Neural cell (in vitro differentiated cells): ENCODE measurements at regions not wholly inside any gene's neighbourhood (a gene's known extent, or its start where the extent isn't known, plus 50 kb on each side); places are given as distances from the start of the nearest gene placed in this dataset.

Experiments used
- H2AFZ ChIP-seq: fragments of 200-600, 300-800 bp; sonication (generic), shearing (Covaris generic); 2 replicates; pipeline ENCODE4 v1.6.0; 2014; ENCODE audit warnings: low read depth, mild to moderate bottlenecking, antibody characterized with exemption, low read length, moderate library complexity
- H3F3A ChIP-seq: fragments of 200-600 bp; shearing (Covaris generic); 2 replicates; pipeline ENCODE4 v1.6.1; 2016; ENCODE audit warnings: mild to moderate bottlenecking, moderate library complexity, mixed read lengths, antibody characterized with exemption, low read length; ENCODE audit not compliant: insufficient read depth, poor library complexity, severe bottlenecking
- H3K27ac ChIP-seq: fragments of 200-600, 300-800 bp; sonication (generic), shearing (Covaris generic); 2 replicates; pipeline ENCODE4 v1.5.1; 2014; ENCODE audit warnings: mild to moderate bottlenecking, low read length, moderate library complexity
- H3K27me3 ChIP-seq: fragments of 300-800, 200-600 bp; sonication (generic), shearing (Covaris generic); 2 replicates; pipeline ENCODE4 v1.6.0; 2014; ENCODE audit warnings: mild to moderate bottlenecking, low read depth, low read length, moderate library complexity; ENCODE audit not compliant: insufficient read depth
- H3K36me3 ChIP-seq: fragments of 300-800, 200-600 bp; sonication (generic), shearing (Covaris generic); 2 replicates; pipeline ENCODE4 v1.5.1; 2014; ENCODE audit warnings: mild to moderate bottlenecking, antibody characterized with exemption, low read length, moderate library complexity; ENCODE audit not compliant: insufficient read depth
- H3K4me2 ChIP-seq: fragments of 300-800, 200-600 bp; sonication (generic), shearing (Covaris generic); 2 replicates; pipeline ENCODE4 v1.6.0; 2014; ENCODE audit warnings: mild to moderate bottlenecking, low read length
- H3K4me3 ChIP-seq: fragments of 300-800, 200-600 bp; sonication (generic), shearing (Covaris generic); 2 replicates; pipeline ENCODE4 v1.5.1; 2014; ENCODE audit warnings: mild to moderate bottlenecking, low read length, moderate library complexity
- H3K79me2 ChIP-seq: fragments of 200-600 bp; shearing (Covaris generic); replicated peaks from 2 replicates; pipeline ENCODE4 v1.6.0; 2014; ENCODE audit warnings: mild to moderate bottlenecking, low read length, moderate library complexity; ENCODE audit not compliant: insufficient read depth
- H3K9ac ChIP-seq: fragments of 300-800, 200-600 bp; sonication (generic), shearing (Covaris generic); 2 replicates; pipeline ENCODE4 v1.6.1; 2016; ENCODE audit warnings: mild to moderate bottlenecking, low read length, mixed read lengths
- H3K9me2 ChIP-seq: fragments of 200-600 bp; shearing (Covaris generic); 2 replicates; pipeline ENCODE4 v1.6.1; 2016; ENCODE audit warnings: mild to moderate bottlenecking, low read length, mixed read lengths; ENCODE audit not compliant: insufficient read depth
- H3K9me3 ChIP-seq: fragments of 200-600, 300-800 bp; sonication (generic), shearing (Covaris generic); 2 replicates; pipeline ENCODE4 v1.6.1; 2016; ENCODE audit warnings: mild to moderate bottlenecking, mixed run types, low read length, moderate library complexity, mixed read lengths
- H4K20me1 ChIP-seq: fragments of 200-600 bp; shearing (Covaris generic); 2 replicates; pipeline ENCODE4 v1.6.1; 2016; ENCODE audit warnings: mild to moderate bottlenecking, mixed run types; ENCODE audit not compliant: insufficient read depth
- EP300 ChIP-seq: fragments of 450-650 bp; conservative IDR thresholded peaks from 2 replicates; pipeline ENCODE4 v1.6.1; 2014; ENCODE audit warnings: antibody characterized with exemption, mild to moderate bottlenecking, moderate library complexity; ENCODE audit not compliant: poor library complexity, severe bottlenecking
- EZH2 ChIP-seq: fragments of 200-600, 300-800 bp; shearing (Covaris generic), sonication (generic); IDR thresholded peaks from 2 replicates; pipeline ENCODE4 v1.6.1; 2014; ENCODE audit warnings: antibody characterized with exemption, low read length, borderline replicate concordance, mild to moderate bottlenecking; ENCODE audit not compliant: insufficient read depth, poor library complexity, severe bottlenecking
- MXI1 ChIP-seq: fragments of 450-650 bp; conservative IDR thresholded peaks from 2 replicates; pipeline ENCODE4 v1.6.1; 2014; ENCODE audit warnings: antibody characterized with exemption, mild to moderate bottlenecking; ENCODE audit not compliant: poor library complexity, severe bottlenecking
- POLR2AphosphoS5 ChIP-seq: IDR thresholded peaks from 2 replicates; pipeline ENCODE4 v1.6.1; 2012
- RAD21 ChIP-seq: fragments of 450-650 bp; conservative IDR thresholded peaks from 2 replicates; pipeline ENCODE4 v1.6.1; 2014; ENCODE audit warnings: antibody characterized with exemption, mild to moderate bottlenecking, moderate library complexity
- SMC3 ChIP-seq: fragments of 450-650 bp; conservative IDR thresholded peaks from 2 replicates; pipeline ENCODE4 v1.6.1; 2014; ENCODE audit warnings: antibody characterized with exemption, mild to moderate bottlenecking, moderate library complexity; ENCODE audit not compliant: poor library complexity
- TAF1 ChIP-seq: IDR thresholded peaks from 2 replicates; pipeline ENCODE4 v1.6.1; 2012; ENCODE audit warnings: low read depth
- TF ChIP-seq, protein P1 (sequence below): fragments of 450-650 bp; IDR thresholded peaks from 2 replicates; pipeline ENCODE4 v1.5.1; 2014; ENCODE audit warnings: antibody characterized with exemption, mild to moderate bottlenecking, moderate library complexity; ENCODE audit not compliant: poor library complexity, severe bottlenecking
- TF ChIP-seq, protein P2 (sequence below): IDR thresholded peaks from 2 replicates; pipeline ENCODE4 v1.6.1; 2012; ENCODE audit warnings: borderline replicate concordance

DNA sequence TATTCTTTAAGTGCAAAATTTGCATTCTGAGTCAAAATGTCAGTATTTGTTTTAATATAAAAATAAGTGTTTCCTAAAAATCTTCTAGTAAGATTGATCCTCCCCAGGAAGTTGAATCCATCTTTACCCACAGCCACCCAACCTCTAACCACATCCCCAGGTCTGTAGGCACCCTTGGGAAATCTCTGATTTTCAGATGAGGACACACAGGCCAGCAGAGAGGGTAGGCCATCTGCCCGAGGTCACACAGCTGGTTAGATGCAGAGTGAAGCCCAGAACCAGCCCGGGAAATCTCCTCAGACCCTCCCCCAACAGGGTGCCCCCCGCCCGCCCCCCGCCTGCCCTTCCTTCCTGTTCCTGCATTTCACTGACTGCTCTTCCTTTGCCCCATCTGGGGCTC, 277.5 kb downstream of the FBXW7 start:
- Histone ChIP-seq H2AFZ (no peak overlapping the region), H3K27me3 (no peaks in the 10 kb centered on the region), H4K20me1 (no peaks in the 10 kb centered on the region), H3K4me3 (no peak overlapping the region), H3F3A (no peaks in the 10 kb centered on the region), H3K4me2 (no peak overlapping the region), H3K9me2 (no peaks in the 10 kb centered on the region), H3K79me2 (no peaks in the 10 kb centered on the region), H3K36me3 (no peaks in the 10 kb centered on the region), H3K9me3 (no peaks in the 10 kb centered on the region), H3K9ac (no peak overlapping the region), H3K27ac (no peak overlapping the region)
- TF ChIP-seq EZH2 (no peak), SMC3 (no peak), EP300 (no peak), RAD21 (no peak), POLR2AphosphoS5 (no peak), MXI1 (no peak), TAF1 (no peak)
- TF ChIP-seq, protein P1, sequence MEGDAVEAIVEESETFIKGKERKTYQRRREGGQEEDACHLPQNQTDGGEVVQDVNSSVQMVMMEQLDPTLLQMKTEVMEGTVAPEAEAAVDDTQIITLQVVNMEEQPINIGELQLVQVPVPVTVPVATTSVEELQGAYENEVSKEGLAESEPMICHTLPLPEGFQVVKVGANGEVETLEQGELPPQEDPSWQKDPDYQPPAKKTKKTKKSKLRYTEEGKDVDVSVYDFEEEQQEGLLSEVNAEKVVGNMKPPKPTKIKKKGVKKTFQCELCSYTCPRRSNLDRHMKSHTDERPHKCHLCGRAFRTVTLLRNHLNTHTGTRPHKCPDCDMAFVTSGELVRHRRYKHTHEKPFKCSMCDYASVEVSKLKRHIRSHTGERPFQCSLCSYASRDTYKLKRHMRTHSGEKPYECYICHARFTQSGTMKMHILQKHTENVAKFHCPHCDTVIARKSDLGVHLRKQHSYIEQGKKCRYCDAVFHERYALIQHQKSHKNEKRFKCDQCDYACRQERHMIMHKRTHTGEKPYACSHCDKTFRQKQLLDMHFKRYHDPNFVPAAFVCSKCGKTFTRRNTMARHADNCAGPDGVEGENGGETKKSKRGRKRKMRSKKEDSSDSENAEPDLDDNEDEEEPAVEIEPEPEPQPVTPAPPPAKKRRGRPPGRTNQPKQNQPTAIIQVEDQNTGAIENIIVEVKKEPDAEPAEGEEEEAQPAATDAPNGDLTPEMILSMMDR, result no peak
- TF ChIP-seq, protein P2, sequence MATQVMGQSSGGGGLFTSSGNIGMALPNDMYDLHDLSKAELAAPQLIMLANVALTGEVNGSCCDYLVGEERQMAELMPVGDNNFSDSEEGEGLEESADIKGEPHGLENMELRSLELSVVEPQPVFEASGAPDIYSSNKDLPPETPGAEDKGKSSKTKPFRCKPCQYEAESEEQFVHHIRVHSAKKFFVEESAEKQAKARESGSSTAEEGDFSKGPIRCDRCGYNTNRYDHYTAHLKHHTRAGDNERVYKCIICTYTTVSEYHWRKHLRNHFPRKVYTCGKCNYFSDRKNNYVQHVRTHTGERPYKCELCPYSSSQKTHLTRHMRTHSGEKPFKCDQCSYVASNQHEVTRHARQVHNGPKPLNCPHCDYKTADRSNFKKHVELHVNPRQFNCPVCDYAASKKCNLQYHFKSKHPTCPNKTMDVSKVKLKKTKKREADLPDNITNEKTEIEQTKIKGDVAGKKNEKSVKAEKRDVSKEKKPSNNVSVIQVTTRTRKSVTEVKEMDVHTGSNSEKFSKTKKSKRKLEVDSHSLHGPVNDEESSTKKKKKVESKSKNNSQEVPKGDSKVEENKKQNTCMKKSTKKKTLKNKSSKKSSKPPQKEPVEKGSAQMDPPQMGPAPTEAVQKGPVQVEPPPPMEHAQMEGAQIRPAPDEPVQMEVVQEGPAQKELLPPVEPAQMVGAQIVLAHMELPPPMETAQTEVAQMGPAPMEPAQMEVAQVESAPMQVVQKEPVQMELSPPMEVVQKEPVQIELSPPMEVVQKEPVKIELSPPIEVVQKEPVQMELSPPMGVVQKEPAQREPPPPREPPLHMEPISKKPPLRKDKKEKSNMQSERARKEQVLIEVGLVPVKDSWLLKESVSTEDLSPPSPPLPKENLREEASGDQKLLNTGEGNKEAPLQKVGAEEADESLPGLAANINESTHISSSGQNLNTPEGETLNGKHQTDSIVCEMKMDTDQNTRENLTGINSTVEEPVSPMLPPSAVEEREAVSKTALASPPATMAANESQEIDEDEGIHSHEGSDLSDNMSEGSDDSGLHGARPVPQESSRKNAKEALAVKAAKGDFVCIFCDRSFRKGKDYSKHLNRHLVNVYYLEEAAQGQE, result no peak

GRCh38 chr4:152257601-152258066, 278.3 kb downstream of the FBXW7 start:
- H3K27ac ChIP-seq, result no peak overlapping the region
- no peaks in the 10 kb centered on the region for H3K36me3 ChIP-seq
- H3K9ac ChIP-seq, result no peak overlapping the region
- TF ChIP-seq EZH2 (no peak), EP300 (no peak), SMC3 (no peak), TAF1 (no peak), POLR2AphosphoS5 (no peak), MXI1 (no peak), RAD21 (no peak)
- TF ChIP-seq, protein P2, result no peak
- TF ChIP-seq, protein P1, result no peak
- no peaks in the 10 kb centered on the region for H3K9me3 ChIP-seq
- no peaks in the 10 kb centered on the region for H3K79me2 ChIP-seq
- no peaks in the 10 kb centered on the region for H3K9me2 ChIP-seq
- H3K4me3 ChIP-seq, result no peak overlapping the region
- H3K27me3 ChIP-seq, result no peaks in the 10 kb centered on the region
- no peaks in the 10 kb centered on the region for H4K20me1 ChIP-seq
- no peaks in the 10 kb centered on the region for H3F3A ChIP-seq
- H3K4me2 ChIP-seq, result no peak overlapping the region
- H2AFZ ChIP-seq, result no peak overlapping the region
